GM12892 (cell line): ENCODE measurements at regions not wholly inside any gene's neighbourhood (a gene's known extent, or its start where the extent isn't known, plus 50 kb on each side); places are given as distances from the start of the nearest gene placed in this dataset.

Experiments
- POLR2A ChIP-seq: IDR thresholded peaks from 2 replicates; pipeline ENCODE4 v1.6.1; 2011; ENCODE audit warnings: low read depth, low read length, control low read depth
- POLR2AphosphoS5 ChIP-seq: IDR thresholded peaks from 2 replicates; pipeline ENCODE4 v1.6.1; 2011; ENCODE audit warnings: low read depth, low read length, control low read depth
- TAF1 ChIP-seq: IDR thresholded peaks from 2 replicates; pipeline ENCODE4 v1.6.1; 2011; ENCODE audit warnings: low read depth, mild to moderate bottlenecking, control low read depth, low read length, borderline replicate concordance

DNA sequence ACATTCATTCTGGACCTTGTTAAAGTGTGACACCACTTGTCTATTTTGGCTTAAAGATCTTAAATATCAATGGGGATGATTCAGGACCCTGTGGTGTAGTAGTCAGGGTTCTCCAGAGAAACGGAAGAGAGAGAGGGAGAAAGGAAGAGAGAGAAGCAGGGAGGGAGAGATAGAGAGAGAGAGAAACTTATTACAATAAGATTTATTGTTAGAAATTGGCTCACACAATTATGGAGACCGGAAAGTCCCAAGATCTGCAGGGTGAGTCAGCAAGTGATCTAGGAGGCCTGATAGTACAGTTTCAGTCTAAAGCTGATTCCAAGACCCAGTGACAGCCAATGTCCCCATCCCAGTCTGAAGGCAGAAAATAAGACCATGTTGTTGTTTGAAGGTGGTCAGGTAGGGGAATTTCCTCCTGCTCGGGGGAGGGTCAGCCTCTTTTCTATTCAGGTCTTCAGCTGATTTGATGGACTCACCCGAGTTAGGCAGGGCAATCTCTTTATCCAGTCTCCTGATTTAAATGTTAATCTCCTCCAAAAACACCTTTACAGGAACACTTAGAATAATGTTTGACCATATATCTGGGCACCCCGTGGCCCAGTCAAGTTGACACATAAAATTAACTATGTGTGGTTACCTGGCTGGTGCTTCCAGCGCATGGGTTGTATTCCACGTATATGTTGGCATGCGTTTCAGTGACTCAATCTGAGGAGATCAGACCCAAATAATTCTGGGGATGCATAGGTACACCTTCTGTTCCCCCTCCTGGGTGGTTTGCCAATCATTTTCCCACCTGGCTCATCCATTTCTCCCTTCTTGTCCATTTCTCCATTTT is 1350.5 kb downstream of the TBC1D22A start:
- TF ChIP-seq POLR2A (no peak), POLR2AphosphoS5 (no peak), TAF1 (no peak)
